ENCODE measurements at regions not wholly inside any gene's neighbourhood (a gene's known extent, or its start where the extent isn't known, plus 50 kb on each side); places are given as distances from the start of the nearest gene placed in this dataset.

GRCh38 chr1:168634951-168635532 lies 58.6 kb downstream of the XCL1 start:
- no peak for FAIRE-seq
- Histone ChIP-seq H2AFZ (ENCODE audit: low read depth, low read length) (no peak overlapping the region), H3K36me3 (ENCODE audit: control insufficient read depth in 2 of 2, extremely low read depth in 1 of 2, insufficient read depth in 2 of 2, low read length in 2 of 2) (no peaks in the 10 kb centered on the region), H3K4me2 (ENCODE audit: insufficient read depth, low read length) (no peak overlapping the region), H3K4me3 (replicated peaks in 1 of 3; ENCODE audit: insufficient read depth in 1 of 3, low read depth in 1 of 3, low read length in 3 of 3) (no peak overlapping the region), H4K20me1 (replicated peaks; ENCODE audit: control insufficient read depth, extremely low read depth, insufficient read depth, low read length) (no peaks in the 10 kb centered on the region), H3K9ac (replicated peaks; ENCODE audit: extremely low read depth, insufficient read depth, low read length) (no peak overlapping the region), H3K4me1 (ENCODE audit: control insufficient read depth, extremely low read depth, insufficient read depth, low read length) (no peaks in the 10 kb centered on the region), H3K9me1 (replicated peaks; ENCODE audit: control insufficient read depth, extremely low read depth, insufficient read depth, low read length) (no peaks in the 10 kb centered on the region), H3K9me3 (replicated peaks; ENCODE audit: control insufficient read depth, insufficient read depth, low read length) (no peaks in the 10 kb centered on the region), H3K79me2 (ENCODE audit: control insufficient read depth, insufficient read depth, low read length) (no peaks in the 10 kb centered on the region), H3K27me3 (ENCODE audit: control insufficient read depth in 2 of 2, insufficient read depth in 2 of 2, low read length in 2 of 2) (no peaks in the 10 kb centered on the region), H3K27ac (ENCODE audit: insufficient read depth, low read depth, low read length) (no peak overlapping the region)
- no peak for DNase-seq (ENCODE audit: low read depth, low spot score)
- TF ChIP-seq MAX (IDR thresholded peaks at IDR 0.05; ENCODE audit: insufficient read depth, insufficient read length): no peak
- TF ChIP-seq POLR2AphosphoS5 (IDR thresholded peaks at IDR 0.05; ENCODE audit: insufficient read depth, low read depth, low read length): no peak
- no peak for TF ChIP-seq MYC (IDR thresholded peaks at IDR 0.05; ENCODE audit: low read depth, low read length)
- no peak for TF ChIP-seq POLR2A (IDR thresholded peaks at IDR 0.05; ENCODE audit: low read depth, low read length)
- no peak for TF ChIP-seq FOS (IDR thresholded peaks at IDR 0.05; ENCODE audit: borderline replicate concordance, insufficient read depth, low read length)
- no peak for TF ChIP-seq JUN (IDR thresholded peaks at IDR 0.05; ENCODE audit: borderline replicate concordance, insufficient read depth, insufficient read length, low read depth)
- TF ChIP-seq EZH2 (IDR thresholded peaks at IDR 0.05; ENCODE audit: borderline replicate concordance, low read depth, low read length, severe bottlenecking): no peak
- TF ChIP-seq CTCF (IDR thresholded peaks at IDR 0.05; ENCODE audit: extremely low read depth in 1 of 2, insufficient read depth in 1 of 2, low read depth in 1 of 2, low read length in 2 of 2): no peak
- TF ChIP-seq GATA2 (IDR thresholded peaks at IDR 0.05; ENCODE audit: insufficient read depth, insufficient read length, low read depth, low read length): no peak
- dilution Hi-C loops (cut with MboI; ENCODE audit: extremely low pct_ligation_motif_present, low sequenced_read_pairs) (no loop called here), intact Hi-C loops (cut with micrococcal nuclease) (loop anchor here (5.0 to 10.0 kb wide), 2 partner anchors 350 to 472 kb away; partner anchors contain the start of gene ATP1B1)
- CTCF ChIA-PET: interaction anchor here (0.8 to 1.0 kb wide), 3 partner anchors 12 to 911 kb away, joined by 3 to 4 read pairs (median 4); no protein-coding TSS in a partner anchor
- BruUV-seq (replicated peaks): no TSS peak
- POLR2A ChIA-PET: no interaction called here

Measured in endothelial cell of umbilical vein (primary cell).